Thyroid gland (tissue), 4 donors: ENCODE measurements at regions not wholly inside any gene's neighbourhood (a gene's known extent, or its start where the extent isn't known, plus 50 kb on each side); places are given as distances from the start of the nearest gene placed in this dataset.

Experiments
- CTCF ChIP-seq, 6 experiments: fragments of 200-600 bp in 3 of 6; fragments of 450-650 bp in 3 of 6; sonication (generic) in 3 of 6; IDR thresholded peaks; one replicate each; pipeline ENCODE4 v1.5.1; 2016 to 2019; ENCODE audit warnings: antibody characterized with exemption in 6 of 6, mild to moderate bottlenecking in 2 of 6, inconsistent platforms in 1 of 6, moderate library complexity in 1 of 6
- POLR2A ChIP-seq, 2 donors: fragments of 450-650 bp; IDR thresholded peaks; one replicate each; pipeline ENCODE4 v1.6.1; 2017; ENCODE audit warnings: antibody characterized with exemption in 2 of 2, mild to moderate bottlenecking in 2 of 2, moderate library complexity in 1 of 2

GRCh38 chr16:56113223-56113622 lies 78.1 kb upstream of the GNAO1 start:
- TF ChIP-seq CTCF (IDR thresholded peaks at IDR 0.05) (no peak), POLR2A (IDR thresholded peaks at IDR 0.05) (no peak)
